ENCODE measurements at regions not wholly inside any gene's neighbourhood (a gene's known extent, or its start where the extent isn't known, plus 50 kb on each side); places are given as distances from the start of the nearest gene placed in this dataset.
"Not testable (repeated sequence)": the region's sequence is repeated elsewhere in the genome, so short reads cannot be mapped to it uniquely, and the experiment has no call there.

DNA sequence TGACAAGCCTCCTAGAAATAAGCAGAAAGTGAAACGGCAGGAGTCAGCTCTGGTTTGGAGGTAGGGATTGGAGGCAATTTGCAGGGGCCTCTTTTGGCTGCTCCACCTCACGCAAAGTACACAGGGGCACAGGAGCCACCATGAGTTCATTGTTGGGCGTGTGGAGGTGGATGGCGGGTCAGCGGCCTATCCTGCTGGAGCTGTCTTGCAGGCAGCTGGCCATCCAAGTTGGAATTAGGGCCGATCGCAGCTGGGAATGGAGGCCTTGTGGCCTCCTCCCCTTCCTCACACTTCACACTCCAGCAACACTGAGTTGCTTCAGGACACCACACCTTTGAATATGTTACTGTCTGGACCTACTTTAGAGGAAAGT is 171.5 kb downstream of the MYCN start:
- no peak for DNase-seq

GRCh38 chr2:16109821-16110310 is 169.5 kb downstream of the MYCN start:
- no peak for DNase-seq

DNA sequence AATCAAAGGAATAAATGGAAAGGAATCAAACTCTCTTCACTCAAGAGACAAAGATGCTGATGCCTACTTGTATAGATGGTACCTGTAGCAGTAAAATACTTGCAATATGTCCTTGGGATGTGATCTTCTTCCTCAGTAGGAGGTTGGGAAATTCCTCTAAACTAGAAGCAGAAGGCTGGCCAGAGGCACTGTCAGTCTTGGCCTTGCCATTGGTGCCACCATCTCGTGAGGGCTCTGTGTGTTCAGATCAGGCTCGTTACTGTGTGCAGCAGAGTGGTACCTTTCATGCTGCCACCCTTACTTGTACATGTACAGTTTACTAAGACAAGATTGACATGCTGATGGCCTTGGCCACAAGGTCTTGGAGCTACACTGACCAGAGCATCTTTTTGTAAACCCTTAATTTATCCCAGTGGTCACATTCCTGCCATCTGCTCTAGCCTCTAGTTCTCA is 169.0 kb downstream of the MYCN start:
- DNase-seq: no peak

DNA sequence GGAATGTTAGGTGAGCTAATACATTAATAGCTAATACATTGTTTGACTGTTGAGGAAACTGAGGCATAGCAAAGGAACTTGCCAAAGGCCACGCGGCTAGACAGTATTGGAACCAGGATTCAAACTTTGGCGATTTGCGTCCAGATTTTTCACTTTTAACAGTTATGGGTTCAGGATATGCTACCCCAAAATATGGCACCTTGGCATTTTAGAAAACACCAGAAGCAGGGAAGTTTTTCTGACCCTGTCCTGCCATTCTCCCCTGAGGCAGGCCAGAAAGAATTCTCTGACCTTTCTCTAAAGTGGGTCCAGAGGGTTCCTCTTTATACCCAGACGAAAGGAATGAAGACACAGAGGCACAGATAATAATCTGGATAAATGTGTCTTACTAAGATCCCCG is 166.9 kb downstream of the MYCN start:
- no peak for DNase-seq

- DNase-seq: no peak
These were observed 166.3 kb downstream of the MYCN start for GRCh38 chr2:16106619-16107018.

DNA sequence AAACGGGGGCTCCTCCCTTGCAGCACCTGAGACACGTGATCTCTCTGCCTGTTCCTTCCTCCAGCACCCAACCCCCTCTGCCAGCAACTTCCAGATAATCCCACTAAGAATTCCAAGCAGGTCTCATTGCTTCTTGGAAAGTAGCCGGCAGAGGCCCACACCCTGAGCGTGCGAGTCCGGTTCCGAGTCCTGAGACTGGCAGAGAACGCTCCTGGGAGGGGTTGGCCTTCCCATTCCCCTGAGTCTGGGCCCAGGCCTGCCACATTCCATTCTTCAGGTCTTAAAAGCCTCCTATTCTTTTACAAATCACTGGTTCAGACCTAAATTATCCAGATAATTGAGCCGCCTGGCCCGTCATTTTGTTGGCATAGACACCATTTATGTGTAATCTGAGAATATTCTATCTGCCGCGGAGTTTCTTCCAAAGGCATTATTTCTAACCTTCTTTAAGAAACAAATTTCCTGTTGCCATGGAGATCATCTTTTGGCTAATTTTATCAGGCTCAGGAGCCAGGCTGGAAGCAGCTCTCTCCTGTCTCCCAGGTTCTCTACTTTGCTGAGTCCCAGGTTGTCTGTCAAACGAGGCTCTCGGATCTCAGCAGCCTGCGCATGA is 165.4 kb downstream of the MYCN start:
- no peak for DNase-seq

GRCh38 chr2:16104949-16105668 is 164.8 kb downstream of the MYCN start:
- DNase-seq: no peak

- no peak for DNase-seq
These were observed 164.1 kb downstream of the MYCN start for GRCh38 chr2:16104315-16104948.

DNA sequence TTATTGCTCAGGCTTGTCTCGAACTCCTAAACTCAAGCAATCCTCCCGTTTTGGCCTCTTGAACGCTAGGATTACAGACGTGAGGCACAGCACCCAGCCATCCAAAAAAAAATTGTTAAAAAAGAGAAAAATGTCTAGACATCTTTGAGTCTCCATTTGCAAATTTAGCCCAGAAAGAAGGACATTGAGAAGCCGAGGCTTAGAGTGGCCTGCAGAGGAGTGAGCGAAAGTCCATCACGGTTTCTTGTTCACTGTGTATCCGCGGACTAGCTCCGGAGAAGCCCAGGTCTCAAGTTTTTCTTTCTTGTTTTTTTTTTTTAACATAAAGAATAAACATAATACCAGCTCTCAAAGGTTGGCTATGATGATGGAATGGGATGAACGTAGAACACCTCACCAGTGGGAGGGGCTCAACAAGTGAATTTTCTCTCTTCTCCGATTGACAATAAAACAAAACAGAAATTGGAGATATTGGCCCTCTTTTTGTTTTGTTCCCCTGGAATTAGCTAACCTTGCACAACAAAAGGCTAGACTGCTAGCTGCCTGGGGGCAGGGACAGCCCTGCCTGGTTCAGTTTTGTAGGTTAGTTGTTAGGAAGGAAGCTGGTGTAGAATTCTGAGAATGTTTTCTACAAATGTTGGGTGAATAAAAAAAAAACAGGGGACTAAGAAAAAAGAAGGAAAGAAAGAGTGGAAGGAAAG is 163.4 kb downstream of the MYCN start:
- DNase-seq: no peak

DNA sequence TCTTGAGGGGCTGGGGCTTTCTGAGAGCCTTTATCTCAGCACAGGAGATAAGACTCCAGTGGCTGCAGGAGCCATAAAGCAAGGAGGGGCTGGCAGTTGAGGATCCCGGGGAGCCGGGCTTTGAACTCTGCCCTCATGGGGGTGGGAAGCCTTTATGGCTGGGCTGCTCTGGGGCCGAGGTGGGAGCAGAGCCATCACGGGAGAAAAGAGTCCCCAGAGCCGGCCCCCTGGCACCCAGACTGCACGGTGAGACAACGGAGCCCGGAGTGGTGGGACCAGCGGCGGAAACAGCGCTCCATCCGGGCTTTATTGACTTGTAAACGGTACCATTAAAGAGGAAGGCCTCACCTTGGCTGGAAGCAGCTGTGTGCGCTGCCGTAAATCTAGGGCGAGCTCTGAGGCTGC is 162.6 kb downstream of the MYCN start:
- DNase-seq: no peak

- DNase-seq: no peak
These were observed 162.1 kb downstream of the MYCN start for GRCh38 chr2:16102358-16102975.

DNA sequence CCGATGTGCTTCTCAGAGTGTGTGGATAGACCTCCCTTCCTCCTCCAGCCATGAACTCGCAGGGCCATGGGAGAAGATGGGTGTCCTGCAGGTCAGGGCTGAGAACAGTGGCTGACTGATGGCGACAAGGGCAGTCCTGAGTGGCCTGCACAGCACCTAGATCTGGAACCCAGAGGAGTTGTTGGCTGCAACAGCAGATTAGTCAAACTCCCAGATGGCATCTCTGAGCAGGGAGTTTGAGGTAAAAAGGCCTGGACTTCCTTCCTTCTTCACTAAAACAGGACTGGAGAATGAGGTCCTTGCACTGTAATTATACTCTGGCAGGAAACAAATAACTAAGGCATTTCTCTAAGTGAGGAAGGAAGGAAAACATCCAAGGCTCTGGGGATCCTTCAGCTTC is 160.8 kb downstream of the MYCN start:
- no peak for DNase-seq

GRCh38 chr2:16100006-16100405 is 159.7 kb downstream of the MYCN start:
- no peak for DNase-seq

DNA sequence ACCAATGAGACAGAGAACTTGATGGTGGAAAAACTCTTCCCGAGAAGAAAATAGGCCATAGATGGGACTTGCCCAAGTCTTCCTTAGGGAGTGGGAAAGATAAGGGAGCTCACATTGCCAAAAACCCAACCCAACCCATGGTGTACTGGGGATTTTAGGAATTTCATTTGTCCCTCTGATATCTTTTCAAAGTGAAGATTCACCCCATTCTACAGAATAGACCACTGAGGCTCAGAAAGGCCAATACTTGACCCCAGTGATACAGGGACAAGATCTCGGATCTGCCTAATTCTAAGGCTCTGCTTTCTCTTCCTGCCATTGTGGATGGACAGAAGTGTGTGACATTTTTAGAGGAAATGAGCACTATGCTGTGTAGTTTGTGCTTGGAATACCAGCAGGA is 159.0 kb downstream of the MYCN start:
- no peak for DNase-seq

DNA sequence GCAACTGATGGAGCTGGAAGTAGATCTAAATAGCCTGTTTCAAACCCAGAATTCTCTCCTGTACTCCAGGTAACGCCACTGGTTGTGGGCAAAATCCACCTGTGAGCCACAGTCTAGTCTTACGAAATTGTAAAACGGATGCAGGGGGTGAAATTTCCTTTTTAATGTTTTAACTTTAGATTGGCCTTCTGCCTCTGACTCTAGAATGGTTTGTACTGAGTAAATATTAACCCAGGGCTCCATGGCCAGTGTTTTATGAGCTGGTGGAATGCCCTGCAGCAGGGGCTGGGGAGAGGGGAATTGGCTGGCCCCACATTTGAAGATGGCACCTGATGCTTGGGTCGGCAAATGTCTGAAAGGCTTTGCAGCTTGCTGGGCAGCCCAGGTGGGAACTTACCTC is 156.6 kb downstream of the MYCN start:
- DNase-seq: no peak

- not testable (repeated sequence) for DNase-seq
These were observed 155.1 kb downstream of the MYCN start for GRCh38 chr2:16095483-16095882.

- DNase-seq: no peak
These were observed 154.5 kb downstream of the MYCN start for GRCh38 chr2:16094811-16095210.

DNA sequence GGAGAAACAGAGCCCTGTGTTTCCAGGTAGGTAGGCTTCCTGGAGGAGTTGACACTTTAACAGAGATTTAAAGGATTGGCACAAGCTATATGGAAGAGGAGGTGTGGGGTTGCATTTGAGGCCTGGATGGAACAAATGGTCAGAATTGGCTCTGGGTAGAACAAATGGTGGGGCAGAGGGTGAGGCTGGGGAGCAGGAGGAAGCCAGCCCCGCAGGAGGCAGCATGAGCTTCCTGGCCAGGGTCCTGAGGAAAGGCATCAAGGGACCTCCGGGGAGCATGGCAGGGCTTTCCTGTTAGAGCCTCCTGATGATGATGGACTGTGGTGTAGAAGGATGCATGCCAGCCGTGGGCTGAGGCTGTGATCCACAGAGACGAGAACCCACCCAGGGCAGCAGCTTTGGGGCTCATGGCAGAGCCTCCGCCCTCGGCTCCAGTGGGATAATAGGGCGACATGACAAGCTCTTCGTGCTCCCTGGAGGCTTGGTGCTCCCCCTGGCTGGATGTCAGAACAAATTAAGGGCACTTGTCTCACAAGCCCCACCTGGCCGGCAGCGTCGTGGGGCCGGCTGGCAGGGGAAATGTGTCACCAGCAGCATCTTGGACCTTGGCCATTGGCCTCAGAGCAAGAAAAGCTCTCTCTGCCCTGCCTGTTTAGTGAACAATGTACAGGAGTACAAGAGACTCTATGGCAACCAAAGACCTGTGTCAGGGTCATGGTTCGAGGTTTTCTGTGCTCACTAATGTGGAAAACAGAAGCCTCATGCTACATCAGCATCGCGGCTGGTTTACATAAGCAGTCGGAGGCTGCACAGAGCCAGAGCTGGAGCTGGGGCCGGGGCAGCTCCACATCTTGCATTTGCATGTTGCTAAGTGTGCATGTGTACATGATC is 153.5 kb downstream of the MYCN start:
- peak; percentile 18 for DNase-seq

DNA sequence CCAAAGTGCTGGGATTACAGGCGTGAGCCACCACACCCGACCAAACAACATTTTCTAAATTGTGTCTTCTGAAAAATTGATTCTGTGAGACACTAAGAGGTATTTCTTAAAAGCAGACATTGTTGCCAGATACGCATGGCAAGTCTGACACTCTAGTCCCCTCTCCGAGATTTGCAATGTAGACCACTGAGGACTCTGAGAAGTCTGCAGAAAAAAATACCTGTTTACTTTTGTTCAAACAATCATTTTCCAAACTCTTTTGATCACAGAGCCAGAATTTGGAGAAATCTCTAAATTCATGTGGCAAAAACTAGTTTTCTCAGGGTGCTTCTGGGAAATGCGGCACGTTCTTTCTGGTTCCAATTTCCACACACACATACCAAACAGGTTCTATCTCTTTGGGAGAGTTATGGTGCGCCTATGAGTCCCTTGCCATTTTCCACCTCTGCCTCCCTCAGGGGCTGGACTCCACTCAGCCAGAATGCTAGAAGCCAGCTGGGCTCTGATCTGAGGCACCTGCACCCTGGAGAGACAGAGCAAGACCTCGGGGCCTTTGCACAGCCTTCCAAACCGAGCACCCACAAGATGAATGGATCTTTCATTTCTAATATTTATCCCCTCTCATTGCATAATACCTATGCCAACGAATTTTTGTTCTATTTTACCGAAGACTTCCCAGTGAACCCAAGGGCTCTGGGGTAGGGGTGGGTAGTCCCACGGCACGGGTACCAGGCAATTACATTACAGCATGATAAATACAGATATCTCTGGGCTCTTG is 152.7 kb downstream of the MYCN start:
- DNase-seq: no peak

- DNase-seq: no peak
These were observed 151.4 kb downstream of the MYCN start for GRCh38 chr2:16091576-16092282.

All from RPMI8226 (cell line).